Mucosa of rectum (tissue), 2 donors: ENCODE measurements at regions not wholly inside any gene's neighbourhood (a gene's known extent, or its start where the extent isn't known, plus 50 kb on each side); places are given as distances from the start of the nearest gene placed in this dataset.

Experiments used
- H3K27ac ChIP-seq, 2 donors: one replicate each; pipeline ENCODE4 v1.7.0; 2013; ENCODE audit warnings: inconsistent platforms in 2 of 2, low read depth in 2 of 2, low read length in 2 of 2
- H3K27me3 ChIP-seq, 2 donors: one replicate each; pipeline ENCODE4 v1.7.0; 2013; ENCODE audit warnings: low read length in 2 of 2; ENCODE audit not compliant: control insufficient read depth in 2 of 2, insufficient read depth in 2 of 2
- H3K36me3 ChIP-seq, 2 donors: one replicate each; pipeline ENCODE4 v1.7.0; 2013; ENCODE audit warnings: low read length in 2 of 2; ENCODE audit not compliant: control insufficient read depth in 2 of 2, insufficient read depth in 2 of 2
- H3K4me1 ChIP-seq, 2 donors: one replicate each; pipeline ENCODE4 v1.7.0; 2013; ENCODE audit warnings: low read length in 2 of 2, mild to moderate bottlenecking in 1 of 2; ENCODE audit not compliant: control insufficient read depth in 2 of 2, insufficient read depth in 2 of 2
- H3K4me3 ChIP-seq, 2 donors: one replicate each; pipeline ENCODE4 v1.7.0; 2013; ENCODE audit warnings: low read length in 2 of 2
- H3K9ac ChIP-seq, 2 donors: one replicate each; pipeline ENCODE4 v1.7.0; 2013; ENCODE audit warnings: low read length in 2 of 2, low read depth in 1 of 2, mild to moderate bottlenecking in 1 of 2
- H3K9me3 ChIP-seq, 2 donors: one replicate each; pipeline ENCODE4 v1.7.0; 2013; ENCODE audit warnings: low read length in 2 of 2; ENCODE audit not compliant: control insufficient read depth in 2 of 2
- donor health status: healthy.
- donor health status: Normal muscosa, but diverticular disease.

DNA sequence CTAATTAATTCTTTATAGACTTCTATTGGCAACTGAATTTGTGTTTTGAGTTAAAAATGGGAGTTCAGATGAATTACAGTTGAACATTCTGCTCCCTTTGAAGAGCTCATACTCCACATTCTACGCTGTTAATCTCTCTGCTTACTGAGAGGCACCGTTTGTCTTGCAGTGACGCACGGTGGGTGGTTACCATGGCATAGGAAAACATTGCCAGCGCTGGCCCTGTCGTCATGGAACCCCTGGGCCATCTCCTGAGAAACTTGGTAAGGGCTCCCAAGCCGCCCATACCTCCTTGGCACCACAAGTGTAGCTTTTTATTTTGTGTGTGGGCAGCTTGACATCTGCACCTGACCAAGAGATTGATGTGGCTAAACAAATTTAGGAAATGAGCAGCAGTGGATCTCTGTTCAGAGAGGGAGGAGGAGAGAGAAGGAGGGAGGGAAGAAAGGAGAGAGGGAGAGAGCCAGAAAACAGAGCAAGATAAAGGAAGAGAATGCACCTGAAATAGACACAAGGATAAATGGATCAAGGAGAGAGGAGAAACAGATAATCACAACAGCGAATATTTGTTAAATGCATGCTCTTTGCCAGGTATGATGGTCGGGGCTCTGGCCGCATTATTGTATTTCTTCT, 398.5 kb downstream of the HAPSTR1 start:
- Histone ChIP-seq H3K27me3 (no peaks in the 10 kb centered on the region), H3K4me1 (no peaks in the 10 kb centered on the region), H3K4me3 (no peak overlapping the region), H3K27ac (no peak overlapping the region), H3K9ac (no peak overlapping the region), H3K9me3 (no peaks in the 10 kb centered on the region), H3K36me3 (no peaks in the 10 kb centered on the region)

DNA sequence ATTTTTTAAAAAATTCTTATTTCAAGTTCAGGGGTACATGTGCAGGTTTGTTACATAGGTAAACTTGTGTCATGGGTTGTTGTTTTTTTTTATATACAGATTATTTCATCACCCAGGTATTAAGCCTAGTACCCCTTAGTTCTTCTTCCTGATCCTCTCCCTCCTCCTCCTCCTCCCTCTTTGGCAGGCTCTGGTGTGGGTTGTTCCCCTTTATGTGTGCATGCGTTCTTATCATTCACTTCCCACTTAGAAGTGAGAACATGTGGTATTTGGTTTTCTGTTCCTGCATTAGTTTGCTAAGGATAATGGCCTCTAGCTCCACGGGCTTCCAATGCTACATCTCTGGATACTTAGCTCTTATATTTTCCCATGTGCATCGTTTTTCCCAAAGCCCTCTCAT, 404.4 kb downstream of the HAPSTR1 start:
- no peak overlapping the region for H3K27ac ChIP-seq
- no peak overlapping the region for H3K9ac ChIP-seq
- no peaks in the 10 kb centered on the region for H3K27me3 ChIP-seq
- H3K36me3 ChIP-seq = no peaks in the 10 kb centered on the region
- no peaks in the 10 kb centered on the region for H3K4me1 ChIP-seq
- H3K9me3 ChIP-seq = no peaks in the 10 kb centered on the region
- no peak overlapping the region for H3K4me3 ChIP-seq

DNA sequence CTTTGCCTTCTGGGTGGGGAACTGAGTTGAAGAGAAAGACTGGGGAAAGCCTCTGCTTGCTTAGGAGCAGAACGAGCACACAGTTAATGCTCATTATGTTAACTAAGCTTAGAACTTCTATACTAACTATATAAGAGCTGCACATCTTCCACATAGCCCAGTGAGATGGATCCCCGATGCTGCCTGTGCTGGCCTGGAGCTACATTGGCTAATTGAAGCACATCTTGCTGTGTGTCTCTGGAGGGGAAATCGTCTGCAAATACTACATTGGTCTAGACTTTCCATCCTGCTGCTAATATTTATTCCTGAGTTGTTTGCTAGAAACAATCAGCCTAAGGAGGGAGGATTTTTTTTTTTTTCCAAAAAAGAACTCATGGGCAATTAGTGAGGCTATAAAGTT, 406.3 kb downstream of the HAPSTR1 start:
- Histone ChIP-seq H3K36me3 (no peaks in the 10 kb centered on the region), H3K9me3 (no peaks in the 10 kb centered on the region), H3K9ac (no peak overlapping the region), H3K4me3 (no peak overlapping the region), H3K27me3 (no peaks in the 10 kb centered on the region), H3K4me1 (no peaks in the 10 kb centered on the region), H3K27ac (no peak overlapping the region)

DNA sequence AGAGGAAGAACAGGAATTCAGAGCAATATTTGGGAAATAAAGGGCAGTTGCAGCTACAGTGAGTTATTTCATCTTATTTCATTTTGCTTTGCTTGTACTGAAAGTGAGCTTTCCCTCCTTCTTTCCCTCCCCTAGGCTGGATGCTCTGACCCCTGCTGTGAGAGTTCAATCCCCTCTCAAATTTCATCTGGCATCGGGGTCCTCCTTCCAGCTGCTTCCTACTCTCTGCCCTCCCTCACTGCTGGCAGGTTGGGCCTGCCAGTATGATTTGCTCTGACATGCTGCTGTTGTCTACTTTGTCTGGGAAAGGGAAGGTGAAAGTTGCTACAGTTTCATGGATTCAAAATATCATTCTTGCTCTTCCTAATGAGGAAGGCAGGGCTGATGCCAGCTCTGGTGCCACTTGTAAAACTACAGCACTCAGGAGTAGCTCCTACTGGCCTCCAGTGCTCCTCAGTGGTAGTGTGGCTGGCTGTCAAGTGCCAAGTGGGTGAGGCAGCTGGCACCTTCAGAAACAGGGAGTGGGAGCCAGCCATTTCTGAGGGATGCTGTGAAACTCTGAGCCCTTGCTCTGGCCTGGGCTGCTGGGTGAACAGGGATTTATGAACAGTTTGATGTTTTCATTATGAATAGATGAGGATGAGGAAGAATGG, 408.6 kb downstream of the HAPSTR1 start:
- Histone ChIP-seq H3K4me3 (no peak overlapping the region), H3K9ac (no peak overlapping the region), H3K9me3 (no peaks in the 10 kb centered on the region), H3K4me1 (no peaks in the 10 kb centered on the region), H3K27ac (no peak overlapping the region), H3K36me3 (no peaks in the 10 kb centered on the region), H3K27me3 (no peaks in the 10 kb centered on the region)

DNA sequence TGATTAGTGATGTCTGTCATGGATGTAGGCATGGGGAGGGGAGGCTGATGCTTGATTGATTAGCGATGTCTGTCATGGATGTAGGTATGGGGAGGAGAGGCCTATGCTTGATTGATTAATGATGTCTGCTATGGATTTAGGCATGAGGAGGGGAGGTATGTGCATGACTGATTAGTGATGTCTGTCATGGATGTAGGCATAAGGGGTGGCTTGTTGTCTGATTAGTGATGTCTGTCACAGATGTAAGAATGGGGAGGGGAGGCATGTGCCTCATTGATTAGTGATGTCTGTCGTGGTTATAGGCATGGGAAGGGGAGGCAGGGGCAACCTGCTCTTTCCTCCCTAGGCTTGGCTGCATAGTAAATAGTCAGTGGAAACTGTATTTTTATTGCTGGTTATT, 409.4 kb downstream of the HAPSTR1 start:
- H3K9me3 ChIP-seq = no peaks in the 10 kb centered on the region
- no peaks in the 10 kb centered on the region for H3K4me1 ChIP-seq
- no peak overlapping the region for H3K27ac ChIP-seq
- H3K27me3 ChIP-seq = no peaks in the 10 kb centered on the region
- no peak overlapping the region for H3K4me3 ChIP-seq
- no peaks in the 10 kb centered on the region for H3K36me3 ChIP-seq
- no peak overlapping the region for H3K9ac ChIP-seq

DNA sequence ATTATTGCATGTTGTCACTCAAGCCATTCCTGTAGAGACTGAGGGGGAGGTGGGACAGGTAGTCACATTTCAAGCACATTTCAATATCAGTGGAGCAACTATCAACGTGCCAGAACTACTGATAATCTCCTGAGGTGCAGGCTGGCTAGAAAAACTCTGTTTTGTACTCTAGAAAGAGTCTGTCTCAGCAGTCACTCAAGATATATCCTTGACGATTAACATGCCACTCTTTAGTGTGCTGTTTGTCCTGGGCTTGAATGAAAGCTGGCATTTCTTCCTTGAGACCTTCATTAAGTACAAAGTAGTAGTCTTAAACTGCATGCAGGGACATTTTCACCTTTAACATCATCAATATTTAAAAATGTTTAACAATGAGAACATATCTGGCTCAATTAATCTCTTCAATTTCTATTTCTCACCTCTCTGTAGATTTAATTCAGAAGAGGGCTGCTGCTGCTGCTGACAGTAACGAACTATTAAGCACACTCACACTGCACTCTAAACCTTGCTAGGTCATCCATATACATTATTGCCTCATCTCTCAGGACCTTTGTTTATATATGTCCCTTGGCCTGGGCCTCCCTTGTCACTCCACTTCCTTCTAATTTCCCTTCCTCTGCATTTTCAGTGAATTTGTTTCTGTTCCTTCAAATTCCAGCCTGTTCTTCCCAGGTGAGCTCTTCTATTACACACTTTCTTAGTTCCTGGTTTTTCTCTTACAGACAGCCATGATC, 412.0 kb downstream of the HAPSTR1 start:
- no peak overlapping the region for H3K9ac ChIP-seq
- H3K27me3 ChIP-seq = no peaks in the 10 kb centered on the region
- no peak overlapping the region for H3K27ac ChIP-seq
- H3K9me3 ChIP-seq = no peaks in the 10 kb centered on the region
- no peaks in the 10 kb centered on the region for H3K4me1 ChIP-seq
- H3K36me3 ChIP-seq = no peaks in the 10 kb centered on the region
- no peak overlapping the region for H3K4me3 ChIP-seq

DNA sequence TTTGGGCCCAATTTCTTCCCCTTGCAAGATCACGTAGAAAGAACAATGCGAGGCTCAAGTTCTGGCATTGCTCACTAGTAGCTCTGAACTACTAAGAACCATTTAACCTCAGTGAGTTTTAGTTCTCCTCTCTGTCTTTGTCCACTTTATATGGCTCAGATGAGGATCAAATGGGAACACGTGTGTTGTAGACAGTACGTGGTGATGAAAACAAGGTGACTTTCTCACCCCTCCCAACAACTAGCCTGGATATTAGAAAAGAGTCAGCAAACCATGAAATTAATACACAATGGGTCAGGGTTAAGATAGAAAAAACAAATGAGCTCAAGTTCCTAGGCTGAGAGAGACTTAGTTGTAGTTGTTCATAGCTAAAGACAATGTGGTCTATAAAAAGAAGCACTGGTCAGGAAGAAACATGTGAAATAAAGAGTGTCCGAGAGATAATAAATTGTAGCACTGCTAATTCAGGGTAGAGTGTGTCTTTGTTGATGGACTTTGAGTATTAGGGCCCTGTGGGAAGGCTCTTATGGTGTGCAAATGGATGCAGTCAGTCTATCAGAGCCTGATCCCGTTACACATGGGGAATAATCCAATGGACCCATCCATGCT, 417.0 kb downstream of the HAPSTR1 start:
- Histone ChIP-seq H3K4me1 (no peaks in the 10 kb centered on the region), H3K9me3 (no peaks in the 10 kb centered on the region), H3K36me3 (no peaks in the 10 kb centered on the region), H3K9ac (no peak overlapping the region), H3K4me3 (no peak overlapping the region), H3K27me3 (no peaks in the 10 kb centered on the region), H3K27ac (no peak overlapping the region)

DNA sequence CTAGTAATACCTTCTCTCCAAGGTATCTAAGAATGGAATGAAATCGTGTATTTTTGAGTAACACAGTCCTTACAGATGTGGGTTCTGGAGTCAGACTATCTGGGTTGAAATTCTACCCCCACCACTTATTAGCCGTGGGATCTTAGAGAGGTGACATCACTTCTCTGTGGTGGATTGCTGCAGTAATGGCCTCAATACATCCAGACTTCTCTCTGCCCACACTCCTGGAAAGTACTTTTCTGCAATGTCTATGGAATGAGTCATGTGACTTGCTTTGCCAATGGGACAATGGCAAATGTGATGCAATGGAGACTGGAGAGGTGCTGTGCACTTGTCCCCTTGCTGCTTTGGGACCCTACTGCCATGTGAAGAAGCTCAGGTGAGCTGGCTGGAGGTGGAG, 418.2 kb downstream of the HAPSTR1 start:
- H3K9ac ChIP-seq = no peak overlapping the region
- H3K36me3 ChIP-seq = no peaks in the 10 kb centered on the region
- no peak overlapping the region for H3K27ac ChIP-seq
- H3K4me1 ChIP-seq = no peaks in the 10 kb centered on the region
- H3K27me3 ChIP-seq = no peaks in the 10 kb centered on the region
- H3K9me3 ChIP-seq = no peaks in the 10 kb centered on the region
- H3K4me3 ChIP-seq = no peak overlapping the region

DNA sequence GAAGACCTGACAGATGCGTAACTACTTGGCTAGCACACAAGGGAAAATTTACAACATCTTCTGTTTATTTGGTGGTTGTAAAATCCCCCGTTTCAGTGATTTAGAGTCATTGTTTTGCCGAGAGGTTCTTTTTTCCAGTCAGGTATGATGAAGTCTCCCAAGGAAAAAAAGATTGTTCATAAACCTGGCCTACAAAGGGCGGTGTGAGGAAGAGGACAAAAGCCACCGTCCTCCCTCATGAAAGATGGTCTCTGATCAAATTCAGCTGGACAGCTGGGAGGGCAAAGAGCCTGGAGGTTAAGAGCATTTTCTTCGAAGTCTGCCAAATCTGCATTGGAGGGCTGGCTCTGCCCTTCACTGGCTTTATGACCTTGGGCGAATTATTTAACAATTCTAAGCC, 419.9 kb downstream of the HAPSTR1 start:
- no peak overlapping the region for H3K4me3 ChIP-seq
- no peaks in the 10 kb centered on the region for H3K36me3 ChIP-seq
- H3K9me3 ChIP-seq = no peaks in the 10 kb centered on the region

DNA sequence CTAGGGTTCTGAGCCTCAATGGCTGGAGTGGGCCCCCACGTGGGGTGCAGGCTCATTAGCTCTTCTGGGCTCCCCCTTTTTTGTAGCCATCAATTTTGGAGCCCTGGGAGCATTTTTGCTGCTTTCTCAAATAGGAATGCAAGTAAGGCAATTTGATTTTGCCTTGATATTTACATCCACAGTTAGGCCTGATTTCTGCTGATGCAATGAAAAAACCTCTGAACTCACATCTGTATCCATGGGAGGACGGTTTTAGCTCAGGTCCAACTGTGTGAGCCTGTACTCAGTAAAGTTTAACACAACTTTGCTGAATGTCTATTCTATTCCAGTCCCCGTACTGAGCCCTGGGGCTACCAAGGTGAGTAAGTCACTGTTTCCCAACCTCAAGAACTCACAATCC, 425.0 kb downstream of the HAPSTR1 start:
- Histone ChIP-seq H3K27me3 (no peaks in the 10 kb centered on the region), H3K4me3 (no peak overlapping the region), H3K9ac (no peak overlapping the region), H3K4me1 (no peaks in the 10 kb centered on the region), H3K27ac (no peak overlapping the region), H3K36me3 (no peaks in the 10 kb centered on the region), H3K9me3 (no peaks in the 10 kb centered on the region)

More for the DNA sequence above, 419.9 kb downstream of the HAPSTR1 start:
- no peaks in the 10 kb centered on the region for H3K4me1 ChIP-seq
- no peak overlapping the region for H3K27ac ChIP-seq
- no peak overlapping the region for H3K9ac ChIP-seq
- H3K27me3 ChIP-seq = no peaks in the 10 kb centered on the region
